ENCODE measurements at regions not wholly inside any gene's neighbourhood (a gene's known extent, or its start where the extent isn't known, plus 50 kb on each side); places are given as distances from the start of the nearest gene placed in this dataset.

GRCh38 chr6:23027281-23027680 is 457.9 kb downstream of the HDGFL1 start:
- WGBS (ENCODE audit: low lambda C conversion rate, missing lambda C conversion rate): 92% methylated on average over 5 of the region's 5 CpGs
- TF ChIP-seq CTCF (IDR thresholded peaks at IDR 0.05; ENCODE audit: poor library complexity) (no peak), EZH2phosphoT487 (IDR thresholded peaks at IDR 0.05; ENCODE audit: low read depth, severe bottlenecking, unreplicated experiment) (no peak), EZH2 (IDR thresholded peaks at IDR 0.05; ENCODE audit: borderline replicate concordance) (no peak)
- H2AFZ ChIP-seq: no peak overlapping the region

DNA sequence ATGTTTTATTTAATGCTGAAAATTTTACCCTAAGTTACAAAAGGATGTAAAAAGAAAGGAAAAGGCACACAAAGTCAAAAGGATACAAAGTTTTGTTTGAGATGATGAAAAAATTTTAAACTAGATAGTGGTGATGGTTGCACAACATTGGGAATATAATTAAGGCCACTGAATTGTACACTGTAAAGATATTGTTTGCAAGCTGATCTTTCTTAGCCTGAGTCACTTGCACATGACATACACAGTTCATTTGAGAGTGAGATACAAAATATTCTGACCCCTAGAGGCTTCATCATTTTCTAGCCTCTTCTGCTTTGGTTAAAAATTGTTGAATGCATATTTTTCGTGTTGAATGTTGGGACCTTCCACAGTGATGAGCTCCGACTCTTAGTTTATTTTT is 462.6 kb downstream of the HDGFL1 start:
- no peaks in the 10 kb centered on the region for H3K36me3 ChIP-seq (replicated peaks; ENCODE audit: insufficient read depth, low read depth)
- TF ChIP-seq EZH2 (IDR thresholded peaks at IDR 0.05; ENCODE audit: borderline replicate concordance) (no peak), CTCF (IDR thresholded peaks at IDR 0.05; ENCODE audit: poor library complexity) (no peak), EZH2phosphoT487 (IDR thresholded peaks at IDR 0.05; ENCODE audit: low read depth, severe bottlenecking, unreplicated experiment) (no peak)
- 92% methylated on average over 2 of the region's 2 CpGs for WGBS (ENCODE audit: low lambda C conversion rate, missing lambda C conversion rate)

More at GRCh38 chr6:23027281-23027680, 457.9 kb downstream of the HDGFL1 start:
- no peaks in the 10 kb centered on the region for H3K36me3 ChIP-seq (replicated peaks; ENCODE audit: insufficient read depth, low read depth)
- H3K27ac ChIP-seq: no peak overlapping the region
- H3K4me1 ChIP-seq (ENCODE audit: insufficient read depth): no peaks in the 10 kb centered on the region
- H3K27me3 ChIP-seq: no peaks in the 10 kb centered on the region
- no peaks in the 10 kb centered on the region for H3K79me2 ChIP-seq
- H3K9me3 ChIP-seq (ENCODE audit: low read depth): no peaks in the 10 kb centered on the region
- no peaks in the 10 kb centered on the region for H3K9me2 ChIP-seq (replicated peaks; ENCODE audit: insufficient read depth)
- no peak overlapping the region for H3K4me2 ChIP-seq
- H4K20me1 ChIP-seq (ENCODE audit: insufficient read depth, poor library complexity, severe bottlenecking): no peaks in the 10 kb centered on the region
- DNase-seq (ENCODE audit: low spot score): no peak
- no peak overlapping the region for H3K4me3 ChIP-seq

DNA sequence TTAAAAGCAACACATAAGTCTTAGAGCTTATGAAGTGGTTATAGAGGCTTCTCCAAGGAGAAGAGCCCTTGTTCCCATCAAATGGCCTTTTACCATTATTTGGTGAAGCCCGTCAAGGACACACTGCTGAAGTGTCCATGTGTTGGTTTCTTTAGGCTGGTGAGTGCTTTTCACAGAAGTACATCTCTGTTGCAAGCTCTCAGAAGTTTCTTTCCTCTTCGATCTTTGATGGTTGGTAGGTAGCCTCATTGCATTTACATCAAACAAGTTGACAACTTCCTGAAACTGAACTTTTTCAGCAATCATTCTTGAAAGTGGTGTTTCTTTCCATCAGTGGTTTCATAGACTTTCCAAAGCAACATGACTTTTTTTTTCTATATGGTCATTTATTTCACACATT is 465.6 kb downstream of the HDGFL1 start:
- H3K27ac ChIP-seq: no peak overlapping the region
- no peak overlapping the region for H3K4me2 ChIP-seq
- WGBS (ENCODE audit: low lambda C conversion rate, missing lambda C conversion rate): 89% methylated on average over 2 of the region's 2 CpGs
- H3K79me2 ChIP-seq: no peaks in the 10 kb centered on the region
- H3K4me3 ChIP-seq: no peak overlapping the region
- no peaks in the 10 kb centered on the region for H4K20me1 ChIP-seq (ENCODE audit: insufficient read depth, poor library complexity, severe bottlenecking)
- no peak overlapping the region for H2AFZ ChIP-seq
- no peak for TF ChIP-seq EZH2phosphoT487 (IDR thresholded peaks at IDR 0.05; ENCODE audit: low read depth, severe bottlenecking, unreplicated experiment)
- no peak for TF ChIP-seq EZH2 (IDR thresholded peaks at IDR 0.05; ENCODE audit: borderline replicate concordance)
- no peak for TF ChIP-seq CTCF (IDR thresholded peaks at IDR 0.05; ENCODE audit: poor library complexity)
- no peaks in the 10 kb centered on the region for H3K36me3 ChIP-seq (replicated peaks; ENCODE audit: insufficient read depth, low read depth)
- no peaks in the 10 kb centered on the region for H3K4me1 ChIP-seq (ENCODE audit: insufficient read depth)
- H3K9me3 ChIP-seq (ENCODE audit: low read depth): no peaks in the 10 kb centered on the region
- no peak for DNase-seq (ENCODE audit: low spot score)
- no peaks in the 10 kb centered on the region for H3K9me2 ChIP-seq (replicated peaks; ENCODE audit: insufficient read depth)
- H3K27me3 ChIP-seq: no peaks in the 10 kb centered on the region

More for the DNA sequence above, 462.6 kb downstream of the HDGFL1 start:
- no peak overlapping the region for H3K4me2 ChIP-seq
- no peaks in the 10 kb centered on the region for H3K9me2 ChIP-seq (replicated peaks; ENCODE audit: insufficient read depth)
- no peak overlapping the region for H2AFZ ChIP-seq
- H3K9me3 ChIP-seq (ENCODE audit: low read depth): no peaks in the 10 kb centered on the region
- DNase-seq (ENCODE audit: low spot score): no peak
- H3K4me3 ChIP-seq: no peak overlapping the region
- H3K27me3 ChIP-seq: no peaks in the 10 kb centered on the region
- no peaks in the 10 kb centered on the region for H4K20me1 ChIP-seq (ENCODE audit: insufficient read depth, poor library complexity, severe bottlenecking)
- no peaks in the 10 kb centered on the region for H3K79me2 ChIP-seq
- H3K4me1 ChIP-seq (ENCODE audit: insufficient read depth): no peaks in the 10 kb centered on the region
- no peak overlapping the region for H3K27ac ChIP-seq
